Neural cell (in vitro differentiated cells): ENCODE measurements at regions not wholly inside any gene's neighbourhood (a gene's known extent, or its start where the extent isn't known, plus 50 kb on each side); places are given as distances from the start of the nearest gene placed in this dataset.

ENCODE experiments used
- EZH2 ChIP-seq: fragments of 200-600, 300-800 bp; shearing (Covaris generic), sonication (generic); IDR thresholded peaks from 2 replicates; pipeline ENCODE4 v1.6.1; 2014; ENCODE audit warnings: antibody characterized with exemption, low read length, borderline replicate concordance, mild to moderate bottlenecking; ENCODE audit not compliant: insufficient read depth, poor library complexity, severe bottlenecking
- RAD21 ChIP-seq: fragments of 450-650 bp; conservative IDR thresholded peaks from 2 replicates; pipeline ENCODE4 v1.6.1; 2014; ENCODE audit warnings: antibody characterized with exemption, mild to moderate bottlenecking, moderate library complexity
- REST ChIP-seq: IDR thresholded peaks from 2 replicates; pipeline ENCODE4 v1.6.1; 2012; ENCODE audit warnings: borderline replicate concordance
- TF ChIP-seq, protein P1 (sequence below): fragments of 450-650 bp; IDR thresholded peaks from 2 replicates; pipeline ENCODE4 v1.5.1; 2014; ENCODE audit warnings: antibody characterized with exemption, mild to moderate bottlenecking, moderate library complexity; ENCODE audit not compliant: poor library complexity, severe bottlenecking

GRCh38 chr1:14011888-14012287 is 311.9 kb downstream of the PRDM2 start:
- TF ChIP-seq, protein P1, sequence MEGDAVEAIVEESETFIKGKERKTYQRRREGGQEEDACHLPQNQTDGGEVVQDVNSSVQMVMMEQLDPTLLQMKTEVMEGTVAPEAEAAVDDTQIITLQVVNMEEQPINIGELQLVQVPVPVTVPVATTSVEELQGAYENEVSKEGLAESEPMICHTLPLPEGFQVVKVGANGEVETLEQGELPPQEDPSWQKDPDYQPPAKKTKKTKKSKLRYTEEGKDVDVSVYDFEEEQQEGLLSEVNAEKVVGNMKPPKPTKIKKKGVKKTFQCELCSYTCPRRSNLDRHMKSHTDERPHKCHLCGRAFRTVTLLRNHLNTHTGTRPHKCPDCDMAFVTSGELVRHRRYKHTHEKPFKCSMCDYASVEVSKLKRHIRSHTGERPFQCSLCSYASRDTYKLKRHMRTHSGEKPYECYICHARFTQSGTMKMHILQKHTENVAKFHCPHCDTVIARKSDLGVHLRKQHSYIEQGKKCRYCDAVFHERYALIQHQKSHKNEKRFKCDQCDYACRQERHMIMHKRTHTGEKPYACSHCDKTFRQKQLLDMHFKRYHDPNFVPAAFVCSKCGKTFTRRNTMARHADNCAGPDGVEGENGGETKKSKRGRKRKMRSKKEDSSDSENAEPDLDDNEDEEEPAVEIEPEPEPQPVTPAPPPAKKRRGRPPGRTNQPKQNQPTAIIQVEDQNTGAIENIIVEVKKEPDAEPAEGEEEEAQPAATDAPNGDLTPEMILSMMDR = no peak
- TF ChIP-seq REST (no peak), EZH2 (no peak), RAD21 (no peak)
